Type B pancreatic cell (in vitro differentiated cells): ENCODE measurements at regions not wholly inside any gene's neighbourhood (a gene's known extent, or its start where the extent isn't known, plus 50 kb on each side); places are given as distances from the start of the nearest gene placed in this dataset.

Source experiments
- DNase-seq: peaks from one replicate; pipeline ENCODE4 v3.0.0; 2021; ENCODE audit warnings: mixed read lengths; ENCODE audit not compliant: unreplicated experiment; ENCODE audit errors: extremely low spot score
- H3K27ac Mint-ChIP-seq: 2 replicates; pipeline ENCODE4 v1.8.0; 2021; ENCODE audit warnings: mild to moderate bottlenecking, mixed read lengths
- H3K27me3 Mint-ChIP-seq: 2 replicates; pipeline ENCODE4 v1.8.0; 2021; ENCODE audit warnings: mixed read lengths
- H3K36me3 Mint-ChIP-seq: 2 replicates; pipeline ENCODE4 v1.8.0; 2021; ENCODE audit warnings: mixed read lengths
- H3K4me1 Mint-ChIP-seq: one replicate; pipeline ENCODE4 v1.8.0; 2021; ENCODE audit warnings: mixed read lengths; ENCODE audit not compliant: unreplicated experiment
- H3K4me3 Mint-ChIP-seq: 2 replicates; pipeline ENCODE4 v1.8.0; 2021; ENCODE audit warnings: mild to moderate bottlenecking, mixed read lengths
- H3K9me3 Mint-ChIP-seq: 2 replicates; pipeline ENCODE4 v1.8.0; 2021; ENCODE audit warnings: mixed read lengths
- TF ChIP-seq, protein P1 (sequence below): fragments of 200-600 bp; sonication (generic); conservative IDR thresholded peaks from 2 replicates; pipeline ENCODE4 v1.5.0; 2021; ENCODE audit warnings: antibody characterized with exemption, mild to moderate bottlenecking

DNA sequence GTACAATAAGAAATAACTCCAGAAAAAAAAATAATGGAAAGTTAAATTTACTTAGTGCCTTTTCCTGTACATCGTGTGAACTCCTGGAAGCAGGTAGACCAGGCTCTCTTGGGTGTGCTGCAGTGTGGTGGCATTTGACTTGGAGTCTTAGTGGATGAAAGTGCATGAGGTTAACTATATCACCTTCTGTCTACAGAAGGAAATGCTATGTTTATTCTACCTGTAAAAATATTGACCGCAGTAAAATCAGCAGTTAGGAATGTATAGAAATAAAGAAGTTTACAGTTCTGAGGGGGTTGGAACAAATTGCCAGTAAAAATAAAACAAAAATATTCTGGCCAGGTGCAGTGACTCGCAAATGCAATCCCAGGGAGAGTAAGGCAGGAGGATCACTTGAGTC is 722.1 kb downstream of the LIG4 start:
- no peaks in the 10 kb centered on the region for H3K4me1 Mint-ChIP-seq
- TF ChIP-seq, protein P1, sequence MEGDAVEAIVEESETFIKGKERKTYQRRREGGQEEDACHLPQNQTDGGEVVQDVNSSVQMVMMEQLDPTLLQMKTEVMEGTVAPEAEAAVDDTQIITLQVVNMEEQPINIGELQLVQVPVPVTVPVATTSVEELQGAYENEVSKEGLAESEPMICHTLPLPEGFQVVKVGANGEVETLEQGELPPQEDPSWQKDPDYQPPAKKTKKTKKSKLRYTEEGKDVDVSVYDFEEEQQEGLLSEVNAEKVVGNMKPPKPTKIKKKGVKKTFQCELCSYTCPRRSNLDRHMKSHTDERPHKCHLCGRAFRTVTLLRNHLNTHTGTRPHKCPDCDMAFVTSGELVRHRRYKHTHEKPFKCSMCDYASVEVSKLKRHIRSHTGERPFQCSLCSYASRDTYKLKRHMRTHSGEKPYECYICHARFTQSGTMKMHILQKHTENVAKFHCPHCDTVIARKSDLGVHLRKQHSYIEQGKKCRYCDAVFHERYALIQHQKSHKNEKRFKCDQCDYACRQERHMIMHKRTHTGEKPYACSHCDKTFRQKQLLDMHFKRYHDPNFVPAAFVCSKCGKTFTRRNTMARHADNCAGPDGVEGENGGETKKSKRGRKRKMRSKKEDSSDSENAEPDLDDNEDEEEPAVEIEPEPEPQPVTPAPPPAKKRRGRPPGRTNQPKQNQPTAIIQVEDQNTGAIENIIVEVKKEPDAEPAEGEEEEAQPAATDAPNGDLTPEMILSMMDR, result no peak
- no peaks in the 10 kb centered on the region for H3K36me3 Mint-ChIP-seq
- no peak overlapping the region for H3K4me3 Mint-ChIP-seq
- no peaks in the 10 kb centered on the region for H3K9me3 Mint-ChIP-seq
- DNase-seq, result no peak
- no peaks in the 10 kb centered on the region for H3K27me3 Mint-ChIP-seq
- H3K27ac Mint-ChIP-seq, result no peak overlapping the region

DNA sequence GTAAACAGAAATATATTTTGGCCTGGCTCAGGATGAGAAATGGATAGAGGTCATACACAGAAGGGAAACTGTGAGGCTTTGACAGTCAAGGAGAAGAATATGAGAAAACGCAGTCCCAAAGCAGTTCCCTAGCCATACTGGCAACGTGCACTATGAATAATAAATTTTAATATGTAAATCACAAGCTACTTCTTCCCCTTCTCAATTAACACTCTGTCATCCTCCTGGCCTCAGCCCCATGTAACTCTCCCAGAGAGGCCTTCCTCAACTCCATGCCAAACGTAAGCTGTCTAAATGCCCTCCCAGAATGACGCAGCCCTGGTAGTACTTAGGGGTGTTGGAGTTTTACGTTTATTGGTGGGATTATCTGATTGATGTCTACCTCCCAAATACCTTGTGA is 732.6 kb downstream of the LIG4 start:
- no peaks in the 10 kb centered on the region for H3K4me1 Mint-ChIP-seq
- H3K36me3 Mint-ChIP-seq, result no peaks in the 10 kb centered on the region
- no peaks in the 10 kb centered on the region for H3K9me3 Mint-ChIP-seq
- DNase-seq, result no peak
- H3K27ac Mint-ChIP-seq, result no peak overlapping the region
- no peaks in the 10 kb centered on the region for H3K27me3 Mint-ChIP-seq
- no peak overlapping the region for H3K4me3 Mint-ChIP-seq
- TF ChIP-seq, protein P1, result no peak

DNA sequence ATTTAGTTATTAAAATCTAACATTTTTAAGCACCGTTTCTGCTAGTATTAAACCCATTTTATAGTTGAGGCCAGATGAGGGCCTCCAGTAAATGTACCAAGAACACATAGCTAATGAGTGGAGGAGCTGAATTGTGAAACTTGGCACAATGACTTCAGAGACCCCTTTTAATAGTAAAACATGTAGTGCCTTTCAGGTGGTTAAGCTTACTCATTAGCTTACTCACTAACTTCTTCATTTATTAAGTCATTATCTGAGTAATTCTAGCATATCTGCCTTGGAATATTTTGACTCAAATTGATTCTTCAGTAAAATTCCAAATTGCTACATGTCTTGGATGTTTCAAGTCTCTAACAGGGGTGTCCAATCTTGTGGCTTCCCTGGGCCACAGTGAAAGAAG is 735.2 kb downstream of the LIG4 start:
- no peak for DNase-seq
- H3K27ac Mint-ChIP-seq, result no peak overlapping the region
- H3K36me3 Mint-ChIP-seq, result no peaks in the 10 kb centered on the region
- H3K27me3 Mint-ChIP-seq, result no peaks in the 10 kb centered on the region
- TF ChIP-seq, protein P1, result no peak
- H3K4me1 Mint-ChIP-seq, result no peaks in the 10 kb centered on the region
- no peak overlapping the region for H3K4me3 Mint-ChIP-seq
- H3K9me3 Mint-ChIP-seq, result no peaks in the 10 kb centered on the region

DNA sequence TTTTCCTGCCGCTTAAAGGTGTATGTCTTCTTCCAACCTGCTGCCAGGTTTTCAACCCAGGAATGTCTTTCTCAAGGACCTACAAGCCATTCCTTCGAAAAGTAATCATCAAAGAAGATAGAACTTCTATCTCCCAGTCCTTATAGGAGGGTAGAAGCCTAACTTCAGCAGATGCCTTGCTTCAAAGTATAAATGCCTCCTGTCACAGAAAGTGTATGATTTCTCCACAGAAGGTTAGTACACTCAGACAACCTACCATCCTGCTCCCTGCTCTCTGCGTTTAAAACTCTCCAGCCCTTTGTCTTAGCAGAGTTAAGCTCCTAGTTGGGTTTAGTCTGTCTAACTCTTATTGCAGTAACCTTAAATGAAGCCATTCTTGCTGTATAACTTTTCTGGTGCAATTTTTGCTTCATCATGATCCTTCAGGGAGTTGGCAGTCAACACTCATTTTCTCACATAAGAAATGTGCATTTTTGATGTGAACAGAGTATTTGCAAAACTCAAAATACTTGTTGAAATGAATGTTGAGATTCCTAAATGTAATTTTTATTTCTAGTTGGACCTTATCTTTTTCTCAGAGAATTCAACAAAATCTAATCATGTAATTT is 737.5 kb downstream of the LIG4 start:
- Mint-ChIP-seq H3K27me3 (no peaks in the 10 kb centered on the region), H3K36me3 (no peaks in the 10 kb centered on the region)

DNA sequence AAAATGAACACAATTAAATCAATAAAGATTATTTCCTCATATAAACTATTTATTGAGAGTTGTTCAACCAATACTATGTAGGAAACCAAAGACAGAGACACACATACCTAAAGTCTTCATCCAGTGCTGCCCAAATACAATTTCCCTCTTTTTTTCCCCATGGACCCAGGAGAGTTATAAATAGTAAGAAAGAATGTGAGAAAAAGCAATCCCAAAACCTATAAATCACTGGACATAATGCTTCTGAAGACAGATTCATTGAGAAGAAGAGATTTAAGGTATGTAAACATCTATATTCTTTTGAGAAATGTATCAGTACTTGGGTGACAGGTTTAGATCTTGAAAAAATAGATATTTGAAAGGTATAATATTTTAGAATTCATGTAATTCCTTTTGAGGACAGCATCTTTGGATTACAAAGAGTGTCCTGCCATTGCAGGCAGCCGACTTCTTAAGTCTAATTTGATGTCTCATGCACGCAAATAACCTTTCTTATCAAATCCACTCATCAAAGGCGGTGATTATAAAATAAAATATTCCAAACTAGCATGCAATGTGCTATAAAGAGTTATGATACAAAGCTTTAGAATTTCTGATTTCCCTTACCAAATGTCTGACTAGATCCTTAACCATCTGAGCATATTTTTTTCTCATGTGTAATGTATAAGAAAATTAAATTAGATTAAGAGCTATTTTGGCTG is 739.4 kb downstream of the LIG4 start:
- no peaks in the 10 kb centered on the region for H3K36me3 Mint-ChIP-seq
- no peak overlapping the region for H3K27ac Mint-ChIP-seq
- no peak overlapping the region for H3K4me3 Mint-ChIP-seq
- DNase-seq, result no peak
- H3K27me3 Mint-ChIP-seq, result no peaks in the 10 kb centered on the region
- H3K4me1 Mint-ChIP-seq, result no peaks in the 10 kb centered on the region
- H3K9me3 Mint-ChIP-seq, result peaks cover 4% of the 10 kb centered on the region
- TF ChIP-seq, protein P1, result no peak

More for the DNA sequence above, 737.5 kb downstream of the LIG4 start:
- Mint-ChIP-seq H3K27ac (no peak overlapping the region), H3K9me3 (peaks cover 4% of the 10 kb centered on the region), H3K4me3 (no peak overlapping the region), H3K4me1 (no peaks in the 10 kb centered on the region)
- TF ChIP-seq, protein P1, result no peak
- no peak for DNase-seq
